Gastroesophageal sphincter (tissue), 3 donors: ENCODE measurements at regions not wholly inside any gene's neighbourhood (a gene's known extent, or its start where the extent isn't known, plus 50 kb on each side); places are given as distances from the start of the nearest gene placed in this dataset.

Experiments
- EP300 ChIP-seq: sonication (generic); formaldehyde crosslinking; IDR thresholded peaks from one replicate; pipeline ENCODE4 v1.6.1; 2017; ENCODE audit warnings: antibody characterized with exemption, mild to moderate bottlenecking
- POLR2AphosphoS5 ChIP-seq: sonication (generic); formaldehyde crosslinking; IDR thresholded peaks from one replicate; pipeline ENCODE4 v1.6.1; 2017; ENCODE audit warnings: antibody characterized with exemption
- TF ChIP-seq, protein P1 (sequence below), 4 experiments: fragments of 200-600 bp in 2 of 4; fragments of 450-650 bp in 2 of 4; sonication (generic) in 1 of 4; IDR thresholded peaks; one replicate each; pipeline ENCODE4 v1.5.1; 2017 to 2019; ENCODE audit warnings: antibody characterized with exemption in 4 of 4, mild to moderate bottlenecking in 2 of 4, moderate library complexity in 2 of 4

DNA sequence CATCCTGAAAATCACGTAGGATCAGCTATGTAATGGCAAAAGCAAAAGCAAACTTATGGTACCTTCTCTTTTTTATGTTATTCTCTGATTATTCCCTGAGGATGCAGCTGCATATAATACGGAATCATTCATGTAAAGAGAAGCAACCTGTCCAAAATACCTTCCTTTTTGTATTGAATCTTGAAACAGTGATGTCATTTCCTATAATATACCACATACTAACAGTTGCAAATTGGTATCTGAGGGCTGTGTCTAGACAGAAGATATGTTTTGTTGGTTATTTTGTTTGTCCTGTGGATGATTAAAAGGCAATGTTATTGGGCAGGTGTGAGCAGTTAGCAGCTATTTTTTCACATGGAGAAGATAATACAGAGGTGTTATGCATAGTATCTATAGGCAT lies 161.4 kb upstream of the AHI1 start:
- TF ChIP-seq, protein P1, sequence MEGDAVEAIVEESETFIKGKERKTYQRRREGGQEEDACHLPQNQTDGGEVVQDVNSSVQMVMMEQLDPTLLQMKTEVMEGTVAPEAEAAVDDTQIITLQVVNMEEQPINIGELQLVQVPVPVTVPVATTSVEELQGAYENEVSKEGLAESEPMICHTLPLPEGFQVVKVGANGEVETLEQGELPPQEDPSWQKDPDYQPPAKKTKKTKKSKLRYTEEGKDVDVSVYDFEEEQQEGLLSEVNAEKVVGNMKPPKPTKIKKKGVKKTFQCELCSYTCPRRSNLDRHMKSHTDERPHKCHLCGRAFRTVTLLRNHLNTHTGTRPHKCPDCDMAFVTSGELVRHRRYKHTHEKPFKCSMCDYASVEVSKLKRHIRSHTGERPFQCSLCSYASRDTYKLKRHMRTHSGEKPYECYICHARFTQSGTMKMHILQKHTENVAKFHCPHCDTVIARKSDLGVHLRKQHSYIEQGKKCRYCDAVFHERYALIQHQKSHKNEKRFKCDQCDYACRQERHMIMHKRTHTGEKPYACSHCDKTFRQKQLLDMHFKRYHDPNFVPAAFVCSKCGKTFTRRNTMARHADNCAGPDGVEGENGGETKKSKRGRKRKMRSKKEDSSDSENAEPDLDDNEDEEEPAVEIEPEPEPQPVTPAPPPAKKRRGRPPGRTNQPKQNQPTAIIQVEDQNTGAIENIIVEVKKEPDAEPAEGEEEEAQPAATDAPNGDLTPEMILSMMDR (IDR thresholded peaks at IDR 0.05), result no peak
- TF ChIP-seq EP300 (no peak), POLR2AphosphoS5 (no peak)
